Right lung (tissue), 2 donors: ENCODE measurements at regions not wholly inside any gene's neighbourhood (a gene's known extent, or its start where the extent isn't known, plus 50 kb on each side); places are given as distances from the start of the nearest gene placed in this dataset.
"Not testable (repeated sequence)": the region's sequence is repeated elsewhere in the genome, so short reads cannot be mapped to it uniquely, and the experiment has no call there.

ENCODE experiments used
- DNase-seq, 2 donors: peaks; one replicate each; pipeline ENCODE4 v3.0.0-alpha.2; 2013

- DNase-seq: no peak
These were observed 118.7 kb upstream of the SLCO6A1 start for GRCh38 chr5:102617191-102618187.

GRCh38 chr5:102622262-102622661 is 123.5 kb upstream of the SLCO6A1 start:
- DNase-seq: no peak

- DNase-seq: no peak
These were observed 124.7 kb upstream of the SLCO6A1 start for GRCh38 chr5:102623329-102624065.

- no peak for DNase-seq
These were observed 125.6 kb upstream of the SLCO6A1 start for GRCh38 chr5:102624405-102624804.

- no peak for DNase-seq
These were observed 126.7 kb upstream of the SLCO6A1 start for GRCh38 chr5:102625468-102625867.

- no peak for DNase-seq
These were observed 127.1 kb upstream of the SLCO6A1 start for GRCh38 chr5:102625928-102626327.

- no peak for DNase-seq
These were observed 127.8 kb upstream of the PAM start for GRCh38 chr5:102627315-102627714.

- no peak for DNase-seq
These were observed 126.5 kb upstream of the PAM start for GRCh38 chr5:102628441-102629175.

- no peak for DNase-seq
These were observed 125.1 kb upstream of the PAM start for GRCh38 chr5:102629827-102630605.

GRCh38 chr5:102635399-102635798 is 119.7 kb upstream of the PAM start:
- not testable (repeated sequence) for DNase-seq

GRCh38 chr5:102638316-102638715 is 116.8 kb upstream of the PAM start:
- DNase-seq: no peak

- DNase-seq: no peak
These were observed 116.0 kb upstream of the PAM start for GRCh38 chr5:102638912-102639652.

- DNase-seq: no peak
These were observed 105.4 kb upstream of the PAM start for GRCh38 chr5:102649731-102650130.

- DNase-seq: no peak
These were observed 103.6 kb upstream of the PAM start for GRCh38 chr5:102651466-102651865.

- no peak for DNase-seq
These were observed 100.4 kb upstream of the PAM start for GRCh38 chr5:102654559-102655349.

GRCh38 chr5:102659151-102659550 is 96.0 kb upstream of the PAM start:
- DNase-seq: no peak

- DNase-seq: no peak
These were observed 95.0 kb upstream of the PAM start for GRCh38 chr5:102660111-102660510.

- no peak for DNase-seq
These were observed 91.2 kb upstream of the PAM start for GRCh38 chr5:102663749-102664530.
